GM21447 (cell line): ENCODE measurements at regions not wholly inside any gene's neighbourhood (a gene's known extent, or its start where the extent isn't known, plus 50 kb on each side); places are given as distances from the start of the nearest gene placed in this dataset.

Experiments
- ATAC-seq: cut with Tn5 transposase; IDR thresholded peaks from one replicate; pipeline ENCODE4 v1.9.1; 2021; ENCODE audit not compliant: unreplicated experiment

DNA sequence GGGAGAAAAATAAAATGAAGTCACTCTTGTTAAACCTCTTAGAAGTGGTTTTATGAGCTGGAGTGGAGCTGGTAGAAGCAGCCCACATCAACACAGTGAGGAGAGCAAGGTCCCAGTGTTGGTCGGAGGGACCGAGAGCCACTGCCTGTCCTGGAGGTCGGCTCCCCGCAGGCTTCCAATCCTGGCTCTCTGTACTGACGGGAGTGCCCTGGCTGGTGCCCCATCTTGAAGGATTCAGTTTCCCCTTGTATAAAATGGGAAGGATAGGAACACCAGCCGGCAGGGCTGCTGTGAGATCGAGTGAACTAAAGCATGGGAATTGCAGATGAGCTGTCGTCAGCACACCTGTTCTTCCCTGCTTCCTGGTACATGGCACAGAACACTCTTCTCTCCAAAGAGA lies 104.3 kb upstream of the ID2 start:
- no peak for ATAC-seq

DNA sequence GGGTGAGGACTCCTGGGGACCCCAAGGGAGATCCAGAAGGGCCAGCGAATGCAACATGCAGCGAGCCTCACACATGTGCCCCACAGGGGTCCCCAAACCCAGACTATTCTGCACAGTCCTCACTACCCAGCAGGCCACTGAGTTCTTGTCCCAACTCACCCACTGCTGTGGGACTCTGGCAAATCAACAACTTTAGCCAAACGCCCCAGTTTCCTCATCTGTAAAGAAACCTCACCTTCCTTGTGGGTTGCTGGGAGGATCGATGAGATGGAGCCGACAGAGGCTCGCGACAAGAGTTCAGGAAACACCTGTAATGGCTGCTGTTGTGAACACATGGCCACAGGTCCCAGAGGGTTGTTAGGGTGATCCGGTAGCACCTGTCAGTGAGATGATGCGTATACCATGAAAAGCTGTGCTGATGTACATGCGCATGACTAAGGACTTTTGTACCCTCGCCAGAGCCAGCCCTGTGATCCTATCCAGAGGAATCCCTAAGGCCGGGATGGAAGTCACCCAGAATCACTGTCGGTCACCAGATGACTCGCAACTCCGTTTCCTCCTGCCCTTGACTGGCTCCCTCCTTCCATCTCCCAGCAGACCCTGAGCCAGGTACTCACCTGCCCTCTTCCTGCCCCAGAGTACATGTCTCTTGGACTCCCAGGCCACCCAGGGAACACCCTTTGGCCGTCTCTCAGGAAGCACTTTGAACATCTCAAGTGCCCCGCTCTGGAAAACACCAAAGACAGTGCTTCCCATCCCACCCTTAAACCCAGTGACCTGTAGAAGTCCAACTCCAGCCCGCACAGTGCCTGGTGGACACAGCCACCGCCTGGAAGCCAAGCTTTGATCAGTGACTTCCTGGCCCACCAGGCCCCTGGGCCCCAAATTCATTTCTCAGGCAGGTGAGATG lies 103.3 kb upstream of the ID2 start:
- no peak for ATAC-seq

DNA sequence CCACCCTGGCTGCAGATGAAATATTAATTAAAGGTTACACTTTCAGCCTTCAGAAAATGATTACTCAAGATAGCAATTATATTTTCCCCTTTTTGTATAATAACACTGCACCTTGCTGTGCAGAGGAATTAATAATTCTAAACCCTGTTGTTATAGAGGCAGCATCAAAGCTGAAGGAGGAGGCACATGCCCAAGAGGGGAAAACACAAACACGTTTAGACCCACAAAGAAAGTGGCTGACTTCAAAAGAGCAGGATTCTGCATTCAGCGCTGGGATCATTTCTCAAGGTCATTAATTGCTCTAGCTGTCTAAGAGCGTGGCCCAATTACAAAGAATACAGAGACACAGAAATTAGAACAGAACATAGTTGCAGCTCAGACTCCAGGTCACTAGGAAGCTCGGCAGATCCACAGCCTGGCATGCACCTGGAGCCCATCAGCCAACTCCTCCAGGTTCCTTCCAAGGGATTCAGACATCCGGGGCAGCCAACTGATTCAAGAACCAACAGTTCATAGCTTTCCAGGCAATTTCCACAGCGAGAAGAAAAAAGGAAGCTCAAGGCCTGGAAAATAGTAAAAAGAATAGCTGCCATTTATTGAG lies 102.3 kb upstream of the ID2 start:
- ATAC-seq: no peak

DNA sequence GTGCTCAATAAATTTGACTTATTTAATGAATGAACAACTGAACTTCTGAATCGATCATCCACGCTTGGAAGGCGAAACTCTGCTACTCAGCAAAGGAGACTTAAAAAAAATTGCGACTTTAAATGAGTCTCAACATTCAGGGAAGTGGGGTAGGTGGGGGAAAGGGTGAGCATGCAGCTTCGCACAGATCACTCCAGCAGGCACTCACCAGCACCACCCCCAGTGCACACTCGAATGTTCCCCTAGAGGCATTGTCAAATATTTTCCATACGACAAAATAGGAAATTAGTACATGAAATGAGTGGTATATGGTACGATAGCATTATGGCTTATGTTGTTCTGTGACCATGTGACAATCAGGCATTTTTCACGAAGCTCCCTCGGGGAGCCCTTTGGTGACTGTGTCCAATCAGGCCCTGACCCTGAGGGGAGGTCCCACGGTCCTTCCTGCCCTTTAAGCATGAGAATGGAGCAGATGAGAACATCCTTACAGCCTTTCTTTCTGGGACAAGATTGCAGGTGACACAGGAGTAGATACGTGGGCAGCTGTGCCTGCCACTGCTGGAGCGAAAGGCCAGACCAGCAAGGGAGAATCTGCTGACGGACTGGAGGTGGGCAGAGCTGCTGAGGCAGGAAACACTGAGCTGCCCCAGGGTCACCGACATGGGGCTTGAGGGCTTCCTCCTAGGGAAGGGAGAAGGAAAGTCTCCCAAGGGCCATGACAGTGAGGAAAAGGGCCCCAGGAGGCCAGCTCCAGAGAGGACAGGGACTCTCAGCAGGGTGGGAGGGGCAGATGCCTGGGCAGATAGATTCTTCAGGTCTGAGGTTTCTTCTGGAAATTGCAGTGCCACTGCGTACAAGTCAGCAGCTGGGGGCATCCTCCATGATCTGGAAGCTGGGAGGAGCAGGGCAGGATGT lies 101.3 kb upstream of the ID2 start:
- no peak for ATAC-seq

DNA sequence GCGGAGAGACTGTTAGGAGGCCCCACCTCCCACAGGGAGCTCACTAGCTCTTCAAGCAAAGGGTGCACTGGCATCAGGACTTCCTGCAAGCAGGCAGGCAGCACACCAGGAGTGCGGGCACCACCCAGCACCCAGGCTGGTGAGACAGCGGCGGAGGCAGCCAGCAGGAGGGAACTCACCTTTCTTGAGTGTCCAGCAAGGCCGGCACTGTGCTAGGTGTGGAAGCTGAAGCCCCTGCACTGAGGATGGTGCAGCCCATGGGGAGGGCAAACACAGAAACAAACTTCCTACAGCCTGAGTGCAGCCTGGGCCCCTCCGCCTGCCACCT lies 100.7 kb upstream of the ID2 start:
- no peak for ATAC-seq

DNA sequence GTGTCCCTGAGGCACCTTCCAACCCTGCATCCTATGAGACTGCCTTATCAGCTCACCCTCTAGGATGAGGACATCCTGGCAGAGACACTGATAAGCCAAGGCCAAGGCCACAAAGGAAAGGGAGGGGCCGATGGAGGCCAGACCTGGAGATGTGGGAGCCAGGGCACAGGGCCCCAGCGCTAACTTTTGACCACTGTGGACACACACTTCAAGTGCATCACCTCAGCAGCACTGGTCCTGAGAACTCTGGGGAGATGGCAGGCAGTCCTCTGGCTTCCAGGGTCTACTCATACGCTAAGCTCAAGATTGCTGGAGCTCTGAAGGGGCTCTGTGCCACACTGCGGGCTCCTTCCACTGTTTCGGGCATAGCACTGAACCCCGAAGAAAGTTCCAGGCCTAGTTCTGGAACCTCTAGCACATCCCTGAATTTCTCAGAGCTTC lies 100.2 kb upstream of the ID2 start:
- no peak for ATAC-seq

DNA sequence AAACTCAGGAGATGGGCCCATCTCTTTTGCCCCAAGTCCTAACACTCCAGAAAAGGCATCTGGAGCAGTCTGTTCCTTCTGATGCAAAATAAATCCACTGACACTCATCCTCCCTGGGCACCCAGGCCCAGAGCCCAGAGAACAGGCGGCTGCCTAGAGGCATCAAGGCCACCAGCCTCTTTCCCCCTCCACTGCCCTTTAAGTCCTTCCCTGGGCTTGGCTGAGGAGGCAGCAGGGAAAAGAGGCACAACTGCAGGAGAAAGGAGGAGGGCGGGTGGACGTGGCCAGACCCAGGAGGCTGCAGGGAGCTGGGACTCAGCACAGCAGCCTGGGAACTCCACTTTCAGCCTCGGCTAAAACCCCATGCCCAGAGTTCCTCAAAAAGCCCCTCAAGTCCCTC lies 99.7 kb upstream of the ID2 start:
- ATAC-seq: no peak

DNA sequence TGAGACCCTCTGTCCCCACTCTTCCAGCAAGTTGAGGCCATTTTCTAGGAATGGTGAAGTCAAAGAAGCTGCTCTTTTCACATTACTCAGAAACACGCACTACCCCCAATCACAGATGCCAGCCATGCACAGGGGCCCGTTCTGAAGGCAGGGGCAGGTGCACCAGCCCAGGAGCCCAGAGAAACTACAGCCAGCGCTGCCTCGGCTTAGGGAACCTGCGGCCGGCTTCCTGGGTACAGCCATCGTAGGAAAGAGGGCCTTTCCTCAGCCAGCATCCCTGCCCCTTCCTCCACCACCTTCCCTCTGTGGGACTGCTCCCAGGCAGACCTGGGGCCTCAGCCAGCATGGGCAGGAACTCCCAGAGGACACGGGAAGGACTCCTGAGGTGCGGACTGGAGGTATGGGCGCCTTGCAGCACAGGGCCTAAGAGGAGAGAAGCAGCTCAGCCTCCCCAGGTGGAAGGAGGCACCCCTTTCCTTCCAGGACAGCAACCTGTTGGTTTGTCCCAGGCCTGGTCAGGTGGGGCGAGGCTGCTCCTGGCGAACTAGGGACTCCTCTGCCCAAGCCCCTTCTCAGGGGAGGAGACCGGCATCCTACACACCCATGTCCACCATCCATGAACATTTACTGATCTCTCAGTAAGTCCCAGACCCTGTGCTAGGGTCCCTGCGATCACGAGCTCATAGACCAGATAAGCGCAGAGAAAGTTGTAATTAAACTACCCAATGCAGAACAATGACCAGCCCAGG lies 99.0 kb upstream of the ID2 start:
- no peak for ATAC-seq

DNA sequence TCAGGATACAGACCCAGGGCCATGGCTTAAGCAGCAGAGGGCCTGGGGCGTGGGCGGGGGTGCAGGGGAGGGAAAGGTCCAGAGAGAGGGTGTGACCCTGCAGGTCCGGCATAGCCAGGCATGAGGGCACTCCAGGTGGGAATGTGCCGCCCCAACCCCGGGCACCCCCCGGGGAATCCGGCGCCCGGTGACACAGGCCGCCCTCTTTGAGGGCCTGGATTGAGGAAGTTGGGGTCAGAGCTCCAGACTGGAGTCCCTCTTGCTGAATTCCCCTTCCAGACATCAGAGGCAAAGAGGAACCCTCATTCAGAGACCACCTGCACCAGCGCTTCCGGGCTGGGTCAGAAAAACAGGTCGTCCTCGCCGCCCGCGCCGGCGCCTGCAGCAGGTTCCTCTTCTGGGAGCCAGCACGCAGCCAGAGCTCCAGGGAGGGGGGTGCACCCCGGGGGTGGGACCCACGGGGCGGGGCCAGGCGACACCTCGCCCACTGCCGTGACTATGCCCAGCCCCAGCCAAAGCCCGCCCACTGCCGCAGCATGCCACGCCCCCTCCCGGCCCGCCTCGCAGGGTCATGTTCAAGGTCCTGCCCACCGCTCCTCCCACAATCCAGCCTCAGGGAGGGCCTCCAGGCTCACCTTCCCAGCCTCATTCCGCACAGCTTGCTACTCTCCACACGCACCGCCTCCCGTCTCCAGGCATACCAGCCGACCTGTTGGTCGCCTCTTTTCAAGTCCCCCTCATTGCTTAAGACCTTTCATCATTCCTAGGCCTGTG lies 98.3 kb upstream of the ID2 start:
- ATAC-seq: peak; percentile 74

DNA sequence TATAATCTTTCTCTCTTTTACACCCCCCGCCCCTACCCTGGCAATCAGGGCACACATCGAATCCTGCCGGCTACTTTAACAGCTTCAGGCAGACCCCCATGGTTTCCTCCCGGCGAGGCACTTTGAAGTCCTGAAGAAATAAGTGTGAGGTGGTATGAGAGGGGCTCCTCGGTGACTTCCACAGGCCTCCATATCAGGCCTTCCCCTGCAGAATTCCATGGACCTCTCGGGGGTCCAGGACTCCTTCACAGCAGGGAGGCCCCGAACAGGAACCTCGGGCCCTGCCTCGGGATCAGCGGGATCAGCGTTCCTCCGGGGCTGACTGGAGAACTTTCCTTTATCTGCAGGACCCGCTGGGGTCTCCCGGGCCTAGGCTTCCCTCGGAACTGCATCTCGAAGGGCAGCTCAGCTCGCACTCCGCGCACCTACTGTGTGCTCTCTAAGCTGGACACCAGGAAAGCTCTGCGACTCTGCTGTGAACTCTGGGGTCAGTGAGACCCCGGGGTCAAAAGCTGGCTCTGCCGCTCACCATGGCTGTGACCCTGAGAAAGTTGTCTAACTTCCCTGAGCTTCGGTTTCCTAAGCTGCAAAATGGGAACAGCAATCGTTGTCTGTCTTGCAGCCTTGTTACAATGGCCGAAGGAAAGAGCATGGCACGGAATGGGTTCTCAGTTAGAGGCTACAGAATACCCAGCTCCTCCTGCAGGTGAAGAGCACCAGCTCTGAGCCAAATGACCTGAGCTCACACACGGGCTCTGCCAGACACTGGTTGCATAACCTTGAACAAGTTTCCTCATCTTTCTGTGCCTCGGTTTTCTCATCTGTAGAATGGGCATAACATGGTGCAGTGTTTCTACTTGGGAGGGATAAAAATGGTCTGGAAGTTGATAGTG lies 97.4 kb upstream of the ID2 start:
- ATAC-seq: no peak

DNA sequence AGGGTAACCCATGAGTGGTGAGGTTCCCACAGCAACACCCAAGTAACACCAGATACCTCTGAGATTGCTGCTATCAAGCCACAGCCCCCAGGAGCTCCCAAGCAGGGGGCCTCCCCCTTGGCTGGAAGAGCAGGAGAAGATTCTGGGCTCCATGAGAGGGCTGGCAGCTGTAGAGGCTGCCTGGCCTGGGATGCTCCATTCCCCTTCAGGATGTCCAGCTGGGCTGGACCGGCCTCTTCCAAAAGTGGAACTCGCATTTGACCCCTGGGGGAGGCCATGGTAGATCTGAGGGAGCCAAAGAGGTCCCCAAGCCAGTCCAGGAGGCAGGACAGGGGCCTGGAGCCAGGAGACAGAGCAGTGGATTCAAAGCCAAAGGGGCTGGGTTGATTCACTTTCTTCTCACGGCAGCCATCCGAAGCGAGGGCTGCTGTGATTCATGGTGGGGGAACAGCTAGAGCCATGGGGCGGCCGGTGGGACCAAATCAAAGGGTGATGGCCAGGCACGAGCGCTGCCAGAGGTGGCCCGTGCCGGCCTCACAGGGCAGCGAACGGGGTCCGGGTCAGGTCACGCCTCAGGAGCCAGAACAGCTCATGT lies 95.3 kb upstream of the ID2 start:
- ATAC-seq: no peak

DNA sequence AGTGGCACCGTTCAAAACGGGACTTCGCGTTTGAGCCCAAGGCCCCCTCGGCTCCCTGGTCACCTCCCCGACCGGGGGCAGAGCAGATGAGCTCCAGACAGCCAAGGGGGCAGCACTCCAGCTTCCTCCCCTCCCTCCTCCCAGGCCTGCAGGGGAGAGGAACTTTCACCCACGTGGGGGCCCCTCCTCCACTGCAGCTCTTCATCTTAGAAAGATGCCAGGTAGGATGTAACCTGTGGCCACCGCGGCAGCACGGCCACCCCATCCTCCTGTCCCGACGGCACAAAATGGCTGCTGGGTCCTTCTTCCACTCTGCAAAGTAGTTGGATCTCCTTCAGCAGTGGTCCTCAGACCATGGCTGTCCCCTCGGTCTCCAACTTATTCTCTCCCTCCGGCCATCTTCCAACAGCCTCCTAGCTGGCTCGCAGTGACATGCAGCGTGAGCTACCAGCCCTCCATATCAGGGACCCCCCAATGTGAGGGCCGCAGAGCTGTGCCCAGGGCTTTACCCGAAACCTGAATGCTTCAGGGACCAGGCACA lies 94.5 kb upstream of the ID2 start:
- no peak for ATAC-seq

DNA sequence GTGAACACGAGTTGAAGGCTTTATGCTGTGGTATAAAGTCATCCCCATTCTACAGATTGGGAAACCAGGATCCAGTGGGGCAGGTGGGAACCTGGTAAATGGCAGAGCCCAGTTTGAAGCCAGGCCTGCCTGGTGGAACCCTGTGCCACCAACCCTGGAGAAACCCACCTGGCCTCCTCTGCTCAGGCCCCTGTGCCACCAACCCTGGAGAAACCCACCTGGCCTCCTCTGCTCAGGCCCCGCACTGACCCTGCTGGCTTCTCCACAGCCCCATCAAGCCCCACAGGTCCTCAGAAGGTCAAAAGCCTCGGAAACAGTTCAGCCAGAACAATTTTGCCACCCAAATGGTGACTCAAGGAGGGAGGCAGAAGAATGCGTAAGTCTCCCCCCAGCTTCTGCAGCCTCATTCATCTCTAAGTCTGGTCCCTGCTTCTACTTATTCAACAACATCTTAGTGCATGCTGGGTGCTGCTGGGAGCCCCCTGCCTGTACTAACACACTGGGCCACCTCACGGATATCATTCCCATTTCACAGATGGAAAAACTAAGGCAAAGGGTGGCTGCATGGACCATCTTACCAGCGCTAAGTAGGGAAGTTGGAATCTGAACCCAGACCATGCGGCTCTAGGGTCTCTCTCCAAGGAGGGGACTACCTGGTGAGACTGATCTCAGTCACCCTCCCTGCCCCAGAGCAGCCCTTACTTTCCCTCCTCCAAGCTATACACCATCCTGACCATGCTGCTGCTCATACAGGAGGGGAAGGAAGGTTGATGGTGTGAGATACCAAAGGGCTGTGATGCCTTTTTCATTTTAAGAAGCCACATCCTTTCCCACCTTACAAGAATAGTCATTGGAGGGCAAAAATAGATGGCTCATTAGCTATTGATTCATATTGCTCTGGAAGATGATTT lies 93.7 kb upstream of the ID2 start:
- no peak for ATAC-seq

DNA sequence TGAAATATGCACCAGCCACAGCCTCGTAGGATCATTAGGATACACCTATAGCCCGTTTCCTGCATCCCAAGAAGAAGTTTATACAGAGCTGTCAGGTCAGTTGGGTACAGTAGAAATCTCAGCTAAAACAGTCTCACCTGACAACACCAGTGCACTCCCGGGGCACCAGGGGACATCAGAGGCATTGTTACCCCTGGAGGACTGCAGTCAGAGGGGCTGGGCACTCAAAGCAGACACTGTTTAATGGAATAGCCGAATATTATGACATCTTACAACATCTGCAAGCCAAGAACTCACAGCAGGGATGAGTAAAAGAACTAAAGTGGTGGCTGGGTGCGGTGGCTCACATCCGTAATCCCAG lies 93.0 kb upstream of the ID2 start:
- ATAC-seq: no peak

DNA sequence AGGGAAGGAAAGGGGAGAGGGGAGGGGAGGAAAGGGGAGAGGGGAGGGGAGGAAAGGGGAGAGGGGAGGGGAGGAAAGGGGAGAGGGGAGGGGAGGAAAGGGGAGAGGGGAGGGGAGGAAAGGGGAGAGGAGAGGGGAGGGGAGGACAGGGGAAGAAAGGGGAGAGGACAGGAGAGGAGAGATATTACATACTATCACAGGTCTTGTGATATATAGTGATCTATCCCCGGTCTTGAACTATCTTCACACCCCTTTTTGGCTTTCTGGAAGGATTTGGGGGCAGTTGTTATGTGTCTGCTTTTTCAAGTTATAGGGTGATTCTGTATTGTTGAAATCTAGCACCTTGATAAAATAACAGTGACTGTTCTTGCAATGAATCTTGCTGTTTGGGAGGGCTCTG lies 92.1 kb upstream of the ID2 start:
- no peak for ATAC-seq

DNA sequence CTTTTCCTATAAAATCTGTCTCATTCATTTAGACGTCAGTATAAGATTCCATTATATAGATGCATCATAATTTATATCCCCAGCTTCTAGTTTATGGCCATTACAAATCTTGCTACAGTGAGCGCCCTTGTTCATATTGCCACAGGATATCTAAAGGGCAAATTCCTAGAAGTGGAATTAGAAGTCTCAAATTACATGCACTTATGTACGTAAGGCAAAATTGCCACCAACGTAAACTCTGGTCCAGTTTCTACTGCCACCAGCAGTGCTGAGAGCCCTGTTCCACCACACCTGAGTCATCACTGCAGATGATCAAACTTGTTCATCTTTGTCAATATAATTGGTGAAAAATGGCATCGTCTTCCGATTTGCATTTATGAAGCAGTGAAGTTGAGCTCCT lies 90.9 kb upstream of the ID2 start:
- ATAC-seq: no peak

DNA sequence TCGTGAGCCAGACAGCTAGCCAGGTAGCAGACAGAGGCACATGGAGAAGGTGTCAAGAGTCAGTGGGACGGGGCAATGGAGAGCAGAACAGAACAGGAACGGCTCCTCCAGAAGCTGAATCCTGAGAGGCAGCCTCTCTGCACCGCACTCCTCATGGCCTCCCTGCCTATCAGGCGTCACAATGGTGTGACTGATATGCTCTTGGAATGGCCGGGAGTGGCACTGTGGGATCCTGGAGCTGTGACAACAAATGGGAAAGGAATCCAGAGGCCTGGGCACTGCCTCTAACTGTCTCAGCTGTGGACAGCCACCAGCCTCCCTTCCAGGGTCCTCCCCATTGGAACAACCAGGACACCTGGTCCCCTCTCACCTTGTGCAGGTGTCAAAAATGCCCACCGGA lies 89.1 kb upstream of the ID2 start:
- ATAC-seq: no peak

DNA sequence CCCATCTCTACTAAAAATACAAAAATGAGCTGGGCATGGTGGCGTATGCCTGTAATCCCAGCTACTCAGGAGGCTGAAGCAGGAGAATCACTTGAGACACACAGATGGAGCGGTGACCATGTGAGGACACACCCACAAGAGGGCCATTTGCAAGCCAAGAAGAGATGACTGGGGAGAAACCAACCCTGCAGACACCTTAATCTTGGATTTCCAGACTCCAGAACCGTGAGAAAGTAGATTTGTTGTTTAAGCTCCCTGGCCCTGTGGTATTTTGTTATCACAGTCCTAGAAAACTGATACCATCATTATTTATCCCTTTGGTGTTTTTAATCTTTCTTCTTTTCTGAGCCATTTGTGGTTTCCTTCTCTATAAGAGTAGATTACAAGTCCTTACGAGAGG lies 88.6 kb upstream of the ID2 start:
- ATAC-seq: no peak
